Trophoblast cell (in vitro differentiated cells and primary cell): ENCODE measurements at regions not wholly inside any gene's neighbourhood (a gene's known extent, or its start where the extent isn't known, plus 50 kb on each side); places are given as distances from the start of the nearest gene placed in this dataset.

ENCODE experiments used
- DNase-seq, 2 donors: peaks; one replicate each; pipeline ENCODE4 v3.0.0-alpha.2; 2016
- H2AFZ ChIP-seq: 2 replicates; pipeline ENCODE4 v1.6.1; 2013; ENCODE audit warnings: low read length, moderate library complexity, mild to moderate bottlenecking; ENCODE audit not compliant: insufficient read depth, poor library complexity
- H2AK5ac ChIP-seq: 2 replicates; pipeline ENCODE4 v1.6.1; 2013; ENCODE audit warnings: mild to moderate bottlenecking, low read length
- H2BK120ac ChIP-seq: 2 replicates; pipeline ENCODE4 v1.6.1; 2013; ENCODE audit warnings: low read length, mild to moderate bottlenecking, moderate library complexity; ENCODE audit not compliant: insufficient read depth, poor library complexity
- H2BK12ac ChIP-seq: 2 replicates; pipeline ENCODE4 v1.6.1; 2013; ENCODE audit warnings: mild to moderate bottlenecking, low read length, moderate library complexity
- H2BK5ac ChIP-seq: 2 replicates; pipeline ENCODE4 v1.6.1; 2013; ENCODE audit warnings: low read length, low read depth, moderate library complexity, mild to moderate bottlenecking; ENCODE audit not compliant: poor library complexity
- H3K14ac ChIP-seq: 2 replicates; pipeline ENCODE4 v1.6.1; 2013; ENCODE audit warnings: mild to moderate bottlenecking, low read length
- H3K18ac ChIP-seq: 2 replicates; pipeline ENCODE4 v1.6.1; 2013; ENCODE audit warnings: mild to moderate bottlenecking, low read length
- H3K23ac ChIP-seq: 2 replicates; pipeline ENCODE4 v1.6.1; 2013; ENCODE audit warnings: low read length
- H3K27ac ChIP-seq: 2 replicates; pipeline ENCODE4 v1.5.1; 2013; ENCODE audit warnings: low read depth, mild to moderate bottlenecking, inconsistent platforms, low read length, moderate library complexity
- H3K27me3 ChIP-seq: 2 replicates; pipeline ENCODE4 v1.6.1; 2013; ENCODE audit warnings: inconsistent platforms, mild to moderate bottlenecking, low read length, moderate library complexity; ENCODE audit not compliant: insufficient read depth
- H3K36me3 ChIP-seq, 2 experiments: 1 replicate in 1 of 2; 2 replicates in 1 of 2; pipeline ENCODE4 v1.6.1; 2013; ENCODE audit warnings: low read length in 2 of 2, mild to moderate bottlenecking in 2 of 2, moderate library complexity in 1 of 2; ENCODE audit not compliant: insufficient read depth in 2 of 2, control insufficient read depth in 1 of 2
- H3K4ac ChIP-seq: 2 replicates; pipeline ENCODE4 v1.6.1; 2013; ENCODE audit warnings: low read depth, mild to moderate bottlenecking, low read length, moderate library complexity
- H3K4me1 ChIP-seq, 2 experiments: 1 replicate in 1 of 2; 2 replicates in 1 of 2; pipeline ENCODE4 v1.6.1; 2013; ENCODE audit warnings: low read length in 2 of 2, mild to moderate bottlenecking in 2 of 2, moderate library complexity in 1 of 2; ENCODE audit not compliant: insufficient read depth in 2 of 2, control insufficient read depth in 1 of 2
- H3K4me2 ChIP-seq: 2 replicates; pipeline ENCODE4 v1.6.1; 2013; ENCODE audit warnings: inconsistent platforms, mild to moderate bottlenecking, low read length, moderate library complexity
- H3K4me3 ChIP-seq: 2 replicates; pipeline ENCODE4 v1.5.1; 2013; ENCODE audit warnings: mild to moderate bottlenecking, low read depth, low read length, inconsistent platforms
- H3K79me1 ChIP-seq: one replicate; pipeline ENCODE4 v1.6.1; 2013; ENCODE audit warnings: low read length
- H3K79me2 ChIP-seq: 2 replicates; pipeline ENCODE4 v1.6.1; 2013; ENCODE audit warnings: low read length, mild to moderate bottlenecking; ENCODE audit not compliant: control insufficient read depth, insufficient read depth, poor library complexity
- H3K9ac ChIP-seq: 2 replicates; pipeline ENCODE4 v1.6.1; 2013; ENCODE audit warnings: mild to moderate bottlenecking, low read length
- H3K9me3 ChIP-seq: 2 replicates; pipeline ENCODE4 v1.6.1; 2013; ENCODE audit warnings: low read depth, mild to moderate bottlenecking, control low read depth, inconsistent platforms, low read length; ENCODE audit not compliant: insufficient read depth
- H4K12ac ChIP-seq: 2 replicates; pipeline ENCODE4 v1.6.1; 2013; ENCODE audit warnings: low read depth, mild to moderate bottlenecking, low read length, moderate library complexity
- H4K8ac ChIP-seq: 2 replicates; pipeline ENCODE4 v1.6.1; 2013; ENCODE audit warnings: low read depth, mild to moderate bottlenecking, low read length, moderate library complexity
- H4K91ac ChIP-seq: one replicate; pipeline ENCODE4 v1.6.1; 2013; ENCODE audit warnings: low read depth, mild to moderate bottlenecking, low read length, moderate library complexity
- WGBS: extraction: QIAGEN DNeasy Blood & Tissue Kit; methylation state at CpG from one replicate; pipeline ENCODE4 v1.1.7; 2013; ENCODE audit warnings: missing lambda C conversion rate; ENCODE audit not compliant: insufficient read length, insufficient coverage; ENCODE audit errors: extremely low coverage; 5-methylcytosine and 5-hydroxymethylcytosine counted together

DNA sequence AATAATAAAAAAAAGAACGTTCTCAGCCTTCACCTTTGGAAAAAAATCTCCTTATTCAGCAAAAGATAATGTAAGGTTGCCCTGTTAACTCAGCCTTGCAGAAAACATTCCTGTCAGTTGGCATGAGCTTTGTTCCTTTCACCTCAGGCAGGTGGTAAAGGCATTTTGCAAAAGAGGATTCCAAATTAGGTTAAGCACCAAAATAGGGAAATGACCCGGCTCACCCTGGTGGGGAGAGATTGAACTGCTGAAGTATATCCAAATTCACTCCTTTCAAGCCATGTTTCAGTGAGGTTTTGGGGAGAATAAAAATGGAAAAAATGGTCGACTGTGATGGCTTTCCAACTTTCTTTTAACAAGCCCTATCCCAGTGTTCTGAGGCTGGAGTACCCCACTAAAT lies 1988.8 kb upstream of the PIK3C3 start:
- Histone ChIP-seq H2AK5ac (no peak overlapping the region), H3K36me3 (no peaks in the 10 kb centered on the region), H3K14ac (no peak overlapping the region), H3K4me2 (no peak overlapping the region), H3K23ac (no peak overlapping the region), H3K79me1 (no peaks in the 10 kb centered on the region), H4K8ac (no peak overlapping the region), H3K4ac (no peak overlapping the region), H3K9ac (no peak overlapping the region), H3K4me1 (no peaks in the 10 kb centered on the region), H2AFZ (no peak overlapping the region), H3K27ac (no peak overlapping the region), H4K91ac (no peak overlapping the region), H4K12ac (no peak overlapping the region), H2BK12ac (no peak overlapping the region), H2BK5ac (no peak overlapping the region), H3K79me2 (no peaks in the 10 kb centered on the region), H3K4me3 (no peak overlapping the region), H3K18ac (no peak overlapping the region), H3K9me3 (no peaks in the 10 kb centered on the region), H3K27me3 (no peaks in the 10 kb centered on the region), H2BK120ac (no peak overlapping the region)
- WGBS, result no CpG with 5 or more reads among the region's 3 CpGs
- DNase-seq, result peak in 1 of 2 donors; percentile 6

DNA sequence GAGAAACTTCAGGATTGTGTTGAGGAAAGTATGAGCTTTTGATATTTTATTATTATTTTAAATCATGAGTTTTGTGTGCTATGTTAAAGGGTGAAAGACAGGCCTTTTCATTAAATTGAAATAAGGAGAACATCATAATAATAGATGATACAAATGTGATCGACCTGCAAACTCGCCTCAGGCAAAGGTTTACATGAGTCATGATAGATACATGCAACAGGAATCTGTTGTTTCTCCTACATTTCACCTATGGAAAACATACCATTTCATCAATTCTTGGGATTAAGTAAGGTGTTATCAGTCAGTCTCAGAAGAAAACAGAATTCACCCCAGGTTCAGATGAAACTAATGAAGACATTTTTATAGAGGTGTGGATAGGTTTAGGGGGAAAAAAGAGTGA lies 1992.5 kb upstream of the PIK3C3 start:
- DNase-seq, result peak in 1 of 2 donors; percentile 2
- Histone ChIP-seq H4K91ac (no peak overlapping the region), H3K9me3 (no peaks in the 10 kb centered on the region), H2BK12ac (no peak overlapping the region), H2AK5ac (no peak overlapping the region), H3K4ac (no peak overlapping the region), H3K79me1 (no peaks in the 10 kb centered on the region), H4K12ac (no peak overlapping the region), H3K4me3 (no peak overlapping the region), H3K27ac (no peak overlapping the region), H3K23ac (no peak overlapping the region), H3K9ac (no peak overlapping the region), H2BK120ac (no peak overlapping the region), H2AFZ (no peak overlapping the region), H3K4me2 (no peak overlapping the region), H3K4me1 (no peaks in the 10 kb centered on the region), H3K14ac (no peak overlapping the region), H2BK5ac (no peak overlapping the region), H3K27me3 (no peaks in the 10 kb centered on the region), H4K8ac (no peak overlapping the region), H3K79me2 (no peaks in the 10 kb centered on the region), H3K36me3 (no peaks in the 10 kb centered on the region), H3K18ac (no peak overlapping the region)
- no CpG with 5 or more reads among the region's 2 CpGs for WGBS

DNA sequence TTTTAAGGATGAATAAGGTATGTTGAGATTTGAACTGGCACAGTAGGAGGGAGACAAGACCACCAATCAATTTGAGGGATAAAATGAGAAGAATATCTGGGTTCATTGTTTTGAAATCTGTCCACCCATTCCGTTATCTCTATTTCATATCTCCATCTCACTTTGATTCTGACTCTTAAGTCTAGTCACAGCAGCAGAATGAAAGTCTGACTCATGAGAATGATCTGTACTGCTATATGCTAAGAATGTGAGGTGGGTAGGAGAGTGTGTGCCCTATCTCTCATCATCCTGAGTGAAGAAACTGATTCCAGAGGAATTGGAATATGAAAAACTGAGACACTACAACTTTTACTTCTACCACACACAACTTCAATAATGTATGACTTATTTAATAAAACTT lies 1994.5 kb upstream of the PIK3C3 start:
- no peaks in the 10 kb centered on the region for H3K79me2 ChIP-seq

DNA sequence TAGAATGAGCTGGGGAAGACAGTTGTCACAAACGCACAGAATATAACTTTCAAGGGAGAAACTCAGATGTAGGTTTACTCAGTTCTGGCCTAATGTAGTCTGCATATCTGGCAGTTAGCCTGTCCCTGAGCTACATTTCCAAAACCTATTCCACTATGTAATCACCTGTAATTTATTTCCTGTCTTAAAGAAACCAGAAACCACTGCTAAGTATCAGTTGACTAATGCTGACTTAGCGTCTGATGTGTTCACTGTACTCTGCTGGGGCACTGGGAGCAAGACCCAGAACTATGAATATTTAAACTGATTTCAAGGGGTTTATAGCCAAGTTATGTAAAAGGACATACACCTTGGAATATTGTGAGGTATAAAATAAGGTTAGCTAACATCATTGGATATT lies 1995.2 kb upstream of the PIK3C3 start:
- WGBS, result no CpG with 5 or more reads among the region's 2 CpGs

More for the DNA sequence above, 1994.5 kb upstream of the PIK3C3 start:
- Histone ChIP-seq H4K91ac (no peak overlapping the region), H3K4me3 (no peak overlapping the region), H3K4me2 (no peak overlapping the region), H2AK5ac (no peak overlapping the region), H3K79me1 (no peaks in the 10 kb centered on the region), H3K36me3 (no peaks in the 10 kb centered on the region), H2AFZ (no peak overlapping the region), H3K4ac (no peak overlapping the region), H3K27me3 (no peaks in the 10 kb centered on the region), H2BK12ac (no peak overlapping the region), H4K12ac (no peak overlapping the region), H3K23ac (no peak overlapping the region), H3K14ac (no peak overlapping the region), H3K18ac (no peak overlapping the region), H3K4me1 (no peaks in the 10 kb centered on the region), H2BK5ac (no peak overlapping the region), H3K27ac (no peak overlapping the region), H3K9ac (no peak overlapping the region), H3K9me3 (no peaks in the 10 kb centered on the region), H4K8ac (no peak overlapping the region), H2BK120ac (no peak overlapping the region)
- no CpG with 5 or more reads among the region's 1 CpG for WGBS
- DNase-seq, result peak in 1 of 2 donors; percentile 12

More for the DNA sequence above, 1995.2 kb upstream of the PIK3C3 start:
- no peak overlapping the region for H4K12ac ChIP-seq
- H2BK12ac ChIP-seq, result no peak overlapping the region
- no peak overlapping the region for H3K4ac ChIP-seq
- no peak overlapping the region for H2AK5ac ChIP-seq
- no peaks in the 10 kb centered on the region for H3K79me2 ChIP-seq
- H3K27ac ChIP-seq, result no peak overlapping the region
- no peaks in the 10 kb centered on the region for H3K79me1 ChIP-seq
- H3K36me3 ChIP-seq, result no peaks in the 10 kb centered on the region
- H3K18ac ChIP-seq, result no peak overlapping the region
- H3K27me3 ChIP-seq, result no peaks in the 10 kb centered on the region
- no peak overlapping the region for H3K23ac ChIP-seq
- H2BK5ac ChIP-seq, result no peak overlapping the region
- DNase-seq, result no peak
- H3K14ac ChIP-seq, result no peak overlapping the region
- H3K9me3 ChIP-seq, result no peaks in the 10 kb centered on the region
- H2BK120ac ChIP-seq, result no peak overlapping the region
- H3K4me2 ChIP-seq, result no peak overlapping the region
- H4K91ac ChIP-seq, result no peak overlapping the region
- H2AFZ ChIP-seq, result no peak overlapping the region
- H4K8ac ChIP-seq, result no peak overlapping the region
- no peaks in the 10 kb centered on the region for H3K4me1 ChIP-seq
- no peak overlapping the region for H3K4me3 ChIP-seq
- H3K9ac ChIP-seq, result no peak overlapping the region
